HG03460 (cell line): ENCODE measurements at regions not wholly inside any gene's neighbourhood (a gene's known extent, or its start where the extent isn't known, plus 50 kb on each side); places are given as distances from the start of the nearest gene placed in this dataset.

Source experiments
- ATAC-seq: cut with Tn5 transposase; IDR thresholded peaks from one replicate; pipeline ENCODE4 v1.9.1; 2021; ENCODE audit not compliant: unreplicated experiment

GRCh38 chr10:107269626-107270025 lies 105.1 kb upstream of the SORCS1 start:
- ATAC-seq: no peak

DNA sequence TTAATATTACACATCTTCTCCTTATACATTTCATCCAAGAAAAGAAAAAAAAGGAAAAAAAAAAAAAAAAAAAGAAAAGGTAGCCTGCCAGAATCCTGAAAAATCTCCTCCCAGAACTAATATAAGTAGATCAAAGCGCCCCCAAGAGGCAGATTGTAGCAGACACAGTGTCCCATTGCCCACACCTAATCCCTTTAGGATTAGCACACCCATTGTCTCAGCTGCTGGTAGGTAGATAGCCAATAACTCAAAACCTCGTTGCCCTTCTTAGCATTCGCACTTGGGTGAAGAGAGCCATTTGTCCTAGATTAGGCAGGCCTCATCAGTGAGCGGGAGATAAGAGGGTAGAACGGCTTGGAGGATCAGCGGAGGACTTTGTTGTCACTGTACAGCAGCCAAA lies 100.2 kb upstream of the SORCS1 start:
- no peak for ATAC-seq

GRCh38 chr10:107244122-107244521 lies 79.6 kb upstream of the SORCS1 start:
- no peak for ATAC-seq

DNA sequence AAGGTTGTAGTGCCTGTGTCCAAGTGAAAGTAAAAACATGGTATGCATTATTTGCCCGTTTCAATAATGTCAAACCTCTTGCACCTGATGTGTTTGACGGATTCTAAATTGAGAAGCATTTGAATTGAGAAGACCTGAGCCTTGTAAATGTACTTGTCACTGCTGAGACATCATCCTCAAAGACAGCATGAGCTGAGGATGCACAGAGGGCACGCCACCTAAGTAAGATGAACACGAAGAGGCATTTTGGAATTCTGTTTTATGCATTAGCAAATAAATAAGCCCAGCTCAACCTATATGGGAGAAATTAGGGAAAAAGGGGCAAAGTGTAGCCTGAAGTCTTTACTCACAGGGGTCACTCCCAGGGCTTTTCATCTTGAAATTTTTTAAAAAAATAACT lies 73.8 kb upstream of the SORCS1 start:
- no peak for ATAC-seq

DNA sequence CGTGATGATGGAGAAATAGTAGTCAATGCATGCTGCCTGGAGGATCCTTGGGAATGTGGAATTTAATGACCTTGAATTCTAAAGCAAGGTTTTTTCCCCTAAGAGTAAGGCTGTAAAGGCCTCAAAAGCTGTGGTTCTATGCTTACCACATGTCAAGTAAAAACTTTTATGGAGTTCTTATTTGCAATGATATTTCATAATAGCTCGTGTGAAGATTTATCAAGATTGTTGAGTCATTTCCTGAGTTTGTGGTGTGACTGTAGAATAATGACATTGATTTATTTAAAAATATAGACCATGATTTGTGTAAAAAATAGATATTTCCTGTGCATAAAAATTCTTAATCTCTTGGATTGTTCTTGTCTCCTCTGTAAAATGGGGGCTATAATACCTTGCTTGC lies 67.5 kb upstream of the SORCS1 start:
- ATAC-seq: no peak

- no peak for ATAC-seq
These were observed 66.4 kb upstream of the SORCS1 start for GRCh38 chr10:107230887-107231286.

DNA sequence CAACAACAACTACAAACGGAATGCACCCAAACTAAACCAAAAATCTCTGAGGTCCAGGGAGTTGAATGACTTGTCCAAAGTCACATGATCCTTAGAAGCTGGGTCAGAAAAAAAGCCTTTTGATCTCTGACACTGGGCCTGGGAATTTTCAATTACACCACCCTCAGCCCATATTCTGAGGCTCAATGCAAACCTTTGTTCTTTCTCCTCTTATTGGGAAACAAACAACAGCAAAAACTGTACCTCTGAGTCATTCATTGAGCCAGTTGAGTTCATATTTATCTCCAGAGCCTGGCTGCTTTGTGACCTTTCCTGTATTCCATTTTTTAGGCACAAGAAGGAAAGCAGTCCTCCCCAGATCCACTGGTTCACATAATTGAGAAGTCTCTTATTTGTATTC lies 51.2 kb upstream of the SORCS1 start:
- no peak for ATAC-seq
